CD4-positive, CD25-positive, alpha-beta regulatory T cell (primary cell): ENCODE measurements at regions not wholly inside any gene's neighbourhood (a gene's known extent, or its start where the extent isn't known, plus 50 kb on each side); places are given as distances from the start of the nearest gene placed in this dataset.

Source experiments
- ATAC-seq, 2 donors: fragments of 150-1000 bp; cut with Tn5 transposase; one replicate each; pipeline ENCODE4 v1.10.0; 2021; ENCODE audit warnings: low read depth in 2 of 2, moderate number of reproducible peaks in 2 of 2, moderate library complexity in 1 of 2
- DNase-seq, 3 donors: peaks; one replicate each; pipeline versions ENCODE4 v3.0.0 to v3.0.0-alpha.2; 2012 to 2022; ENCODE audit warnings: mixed read lengths in 1 of 3
- H3K27ac ChIP-seq: one replicate; pipeline ENCODE4 v1.7.0; 2013; ENCODE audit warnings: mild to moderate bottlenecking, low read length; ENCODE audit not compliant: insufficient read depth, poor library complexity, severe bottlenecking
- H3K27me3 ChIP-seq: one replicate; pipeline ENCODE4 v1.7.0; 2013; ENCODE audit warnings: low read length; ENCODE audit not compliant: control insufficient read depth, insufficient read depth
- H3K36me3 ChIP-seq: one replicate; pipeline ENCODE4 v1.7.0; 2013; ENCODE audit warnings: mild to moderate bottlenecking, low read length, moderate library complexity; ENCODE audit not compliant: control insufficient read depth, insufficient read depth
- H3K4me1 ChIP-seq: 2 replicates; pipeline ENCODE4 v1.7.0; 2013; ENCODE audit warnings: mild to moderate bottlenecking, low read length; ENCODE audit not compliant: insufficient read depth, control insufficient read depth, poor library complexity, severe bottlenecking
- H3K4me3 ChIP-seq: one replicate; pipeline ENCODE4 v1.7.0; 2013; ENCODE audit warnings: low read depth, mild to moderate bottlenecking, low read length, moderate library complexity
- H3K9me3 ChIP-seq, 2 experiments: 1 replicate in 1 of 2; 2 replicates in 1 of 2; pipeline ENCODE4 v1.7.0; 2013; ENCODE audit warnings: low read length in 2 of 2, mild to moderate bottlenecking in 1 of 2, moderate library complexity in 1 of 2; ENCODE audit not compliant: control insufficient read depth in 2 of 2
- H3K27ac Mint-ChIP-seq, 3 donors: one replicate each; pipeline ENCODE4 v1.8.0; 2020 to 2022; ENCODE audit warnings: mild to moderate bottlenecking in 3 of 3, mixed read lengths in 3 of 3, moderate library complexity in 2 of 3
- H3K27me3 Mint-ChIP-seq: one replicate; pipeline ENCODE4 v1.8.0; 2022; ENCODE audit warnings: mild to moderate bottlenecking, mixed read lengths
- H3K36me3 Mint-ChIP-seq: one replicate; pipeline ENCODE4 v1.8.0; 2020; ENCODE audit warnings: mixed read lengths
- H3K4me1 Mint-ChIP-seq, 4 donors: one replicate each; pipeline ENCODE4 v1.8.0; 2020 to 2022; ENCODE audit warnings: mixed read lengths in 4 of 4, mild to moderate bottlenecking in 1 of 4
- H3K4me3 Mint-ChIP-seq, 4 donors: one replicate each; pipeline ENCODE4 v1.8.0; 2020 to 2022; ENCODE audit warnings: mild to moderate bottlenecking in 4 of 4, mixed read lengths in 4 of 4, moderate library complexity in 3 of 4
- H3K9me3 Mint-ChIP-seq, 7 donors: one replicate each; pipeline ENCODE4 v1.8.0; 2020 to 2022; ENCODE audit warnings: mixed read lengths in 7 of 7, mild to moderate bottlenecking in 3 of 7, moderate library complexity in 2 of 7

GRCh38 chr2:47226132-47226922, 50.0 kb upstream of the CALM2 start:
- Mint-ChIP-seq H3K4me3 (no peak overlapping the region), H3K27ac (no peak overlapping the region), H3K36me3 (no peaks in the 10 kb centered on the region), H3K9me3 (no peaks in the 10 kb centered on the region), H3K27me3 (peaks cover 12% of the 10 kb centered on the region), H3K4me1 (peaks cover 0 to 3% (median 0%) of the 10 kb centered on the region in 4 donors)
- no peak overlapping the region for H3K4me3 ChIP-seq
- no peaks in the 10 kb centered on the region for H3K36me3 ChIP-seq
- no peaks in the 10 kb centered on the region for H3K27me3 ChIP-seq
- no peaks in the 10 kb centered on the region for H3K9me3 ChIP-seq
- ATAC-seq (no peak), DNase-seq (no peak)
- no peak overlapping the region for H3K27ac ChIP-seq
- no peaks in the 10 kb centered on the region for H3K4me1 ChIP-seq
